NCI-H82 treated with DMSO at 0.1 percent for 48 hours (cell line): ENCODE measurements at regions not wholly inside any gene's neighbourhood (a gene's known extent, or its start where the extent isn't known, plus 50 kb on each side); places are given as distances from the start of the nearest gene placed in this dataset.

Source experiments
- DNase-seq: peaks from one replicate; lab custom pipeline; 2025; ENCODE audit not compliant: unreplicated experiment; lab: John Stamatoyannopoulos, UW

DNA sequence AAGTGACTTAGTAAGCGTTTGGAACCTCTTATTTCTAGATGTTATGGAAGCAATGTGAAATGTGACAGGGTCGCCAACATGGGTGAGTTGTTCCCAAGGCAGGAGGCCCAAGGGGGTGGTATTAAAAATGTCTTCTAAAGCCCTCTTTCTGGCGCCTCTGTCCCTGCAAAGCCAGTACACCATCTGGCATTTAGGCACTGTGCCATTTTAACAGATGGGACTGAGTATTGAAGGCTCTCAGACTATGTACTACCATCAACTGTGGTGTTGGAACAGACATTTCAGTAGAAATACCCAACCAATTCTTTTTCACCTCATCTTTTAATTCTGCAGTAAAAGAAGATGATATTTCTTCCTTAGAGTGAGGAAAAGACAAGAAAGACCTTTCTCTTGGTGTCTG is 384.5 kb upstream of the MMADHC start:
- peak; percentile 89 for DNase-seq

DNA sequence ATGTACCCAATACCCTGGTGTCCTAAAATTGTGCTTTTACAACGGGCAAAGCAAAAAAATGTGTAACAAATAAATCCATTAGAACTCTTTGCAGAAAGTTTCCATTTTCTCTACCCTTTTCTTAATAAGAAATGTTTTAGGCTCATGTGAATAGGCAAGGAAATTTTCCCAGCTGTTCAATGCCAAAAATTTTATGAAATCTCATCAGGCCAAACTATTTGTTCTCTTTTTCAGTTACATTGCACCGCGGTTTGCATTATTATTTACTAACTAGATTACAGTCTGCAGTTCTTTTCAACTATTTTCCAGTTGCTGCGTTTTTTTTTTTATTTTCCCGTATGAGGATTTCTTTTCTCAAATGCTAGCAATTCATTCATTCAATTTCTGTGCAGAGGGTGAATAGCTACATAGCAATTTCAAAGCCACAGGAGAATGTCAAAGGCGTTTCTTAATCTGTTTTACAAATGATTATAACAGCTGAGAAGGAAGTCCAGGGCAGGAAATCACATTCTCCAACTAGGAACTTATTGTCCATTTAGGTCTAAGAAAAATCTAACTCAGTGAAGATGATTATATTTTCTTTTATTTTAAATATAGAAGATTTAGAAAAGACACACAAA is 367.5 kb upstream of the MMADHC start:
- no peak for DNase-seq

DNA sequence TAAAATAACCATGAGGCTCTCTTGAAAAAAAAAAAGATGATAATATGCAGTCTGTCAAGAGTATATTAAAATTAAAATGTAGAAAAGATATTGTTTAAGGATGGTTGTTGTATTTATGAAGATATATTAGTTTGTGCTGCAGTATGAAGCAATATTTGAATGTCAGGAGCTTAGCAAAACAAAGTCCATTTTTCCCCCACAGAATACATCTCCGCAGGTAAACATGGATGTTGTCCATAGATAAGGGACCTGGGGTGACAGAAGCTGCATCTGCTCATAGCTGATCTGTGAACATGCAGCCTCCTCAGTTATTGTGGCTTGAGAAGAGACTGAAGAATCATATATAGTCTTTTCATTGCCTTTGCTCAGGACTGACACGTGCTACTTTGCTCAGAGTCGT is 366.1 kb upstream of the MMADHC start:
- DNase-seq: no peak

DNA sequence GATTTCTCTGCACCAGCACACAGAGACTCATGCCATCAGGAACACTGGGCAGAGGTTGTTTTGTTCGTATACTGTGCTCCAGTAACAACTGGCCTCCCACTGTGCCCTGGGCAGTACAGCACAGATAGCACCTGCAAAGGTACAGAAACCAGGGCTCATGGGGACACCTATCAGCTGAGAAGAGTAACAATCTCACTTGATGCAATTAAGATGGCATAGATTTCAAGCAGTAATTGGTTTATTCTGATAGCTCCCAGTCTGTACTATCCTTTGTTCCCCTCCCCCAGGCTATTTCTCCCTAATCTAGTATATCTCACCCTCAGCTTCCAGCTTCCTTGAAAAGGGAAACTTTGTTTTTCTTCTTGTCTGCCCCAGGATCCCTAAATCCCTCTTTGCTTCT is 343.9 kb upstream of the MMADHC start:
- peak; percentile 87 for DNase-seq

DNA sequence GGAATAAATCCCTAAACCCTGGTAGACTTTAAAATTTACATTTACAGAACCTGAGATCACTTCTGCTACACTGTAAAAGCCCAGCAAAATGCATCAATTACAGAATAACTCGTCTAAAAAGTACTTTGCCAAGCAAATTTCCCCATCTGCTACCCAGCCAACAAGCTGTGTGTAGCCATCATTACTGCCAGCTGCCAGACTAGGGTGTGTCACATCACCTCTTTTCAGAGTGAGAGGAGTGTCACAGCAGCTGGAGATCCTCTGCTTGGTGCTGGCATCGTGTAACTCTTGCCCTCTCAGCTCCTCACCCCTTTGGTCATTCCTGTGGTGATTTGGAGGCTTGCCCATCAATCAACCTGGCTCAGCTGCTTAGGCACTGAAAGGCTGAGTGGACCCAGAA is 340.4 kb upstream of the MMADHC start:
- DNase-seq: no peak

DNA sequence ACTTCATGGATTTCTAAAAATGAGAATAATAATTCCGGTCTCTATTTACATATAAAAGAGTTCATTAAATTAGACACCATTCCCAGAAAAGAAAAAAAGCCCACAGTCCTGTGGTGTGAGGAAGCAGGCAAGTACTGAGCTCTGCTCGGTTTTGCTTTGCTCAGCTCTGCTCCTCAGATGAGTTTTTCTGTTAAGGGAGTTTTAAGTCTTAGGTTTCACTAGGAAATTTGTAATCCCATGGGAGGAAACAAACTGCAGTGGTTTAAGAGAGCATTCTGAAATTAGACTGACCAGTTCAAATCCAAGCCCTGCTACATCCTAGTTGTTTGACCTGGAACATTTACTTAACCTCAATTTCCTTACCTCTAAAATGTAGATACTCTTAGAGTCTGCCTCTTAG is 338.6 kb upstream of the MMADHC start:
- no peak for DNase-seq

DNA sequence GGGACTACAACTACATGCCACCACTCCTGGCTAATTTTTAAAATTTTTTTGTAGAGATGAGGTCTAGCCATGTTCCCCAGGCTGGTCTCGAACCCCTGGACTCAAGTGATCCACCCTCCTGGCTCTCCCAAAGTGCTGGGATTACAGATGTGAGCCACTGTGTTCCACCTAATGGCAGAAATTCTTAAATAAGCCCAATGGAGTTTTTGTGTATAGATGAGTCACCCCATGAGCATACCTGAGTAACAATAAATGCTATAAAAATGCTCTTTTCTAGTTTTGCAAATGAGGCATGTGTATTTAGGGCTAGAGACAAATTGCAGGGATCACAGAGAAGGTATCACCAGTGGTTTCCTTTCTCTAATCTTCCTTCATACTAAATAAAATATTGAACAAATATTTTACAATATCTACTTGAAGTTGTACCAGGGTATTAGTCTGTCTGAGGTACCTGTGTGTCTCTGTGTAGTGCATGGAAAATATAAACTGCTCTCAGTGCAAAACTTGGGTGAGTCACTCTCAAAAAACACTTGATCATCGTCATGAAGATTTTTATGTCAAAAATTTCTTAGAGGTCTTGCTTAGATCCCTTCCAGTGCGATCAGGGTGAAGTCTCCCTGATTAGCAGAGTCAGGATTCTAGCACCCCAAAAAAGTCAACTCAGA is 337.1 kb upstream of the MMADHC start:
- no peak for DNase-seq

DNA sequence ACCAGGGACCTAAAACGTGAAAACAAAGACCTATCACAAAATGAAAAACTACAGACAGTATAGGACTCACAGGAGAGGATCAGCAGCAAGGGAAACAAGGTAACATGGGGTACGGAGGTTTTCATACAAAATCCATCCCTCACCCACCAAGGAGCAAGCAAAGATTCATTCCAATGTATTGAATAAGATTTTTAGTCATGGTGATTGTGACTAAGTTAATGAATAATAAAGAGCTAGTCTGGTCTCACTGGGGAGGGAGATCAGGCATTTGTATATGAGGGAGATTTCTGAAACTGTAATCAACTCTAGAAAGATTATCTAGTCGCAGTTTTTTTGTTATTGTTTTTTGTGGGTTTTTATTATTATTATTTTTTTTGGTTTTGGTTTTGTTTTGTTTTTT is 336.5 kb upstream of the MMADHC start:
- DNase-seq: no peak

DNA sequence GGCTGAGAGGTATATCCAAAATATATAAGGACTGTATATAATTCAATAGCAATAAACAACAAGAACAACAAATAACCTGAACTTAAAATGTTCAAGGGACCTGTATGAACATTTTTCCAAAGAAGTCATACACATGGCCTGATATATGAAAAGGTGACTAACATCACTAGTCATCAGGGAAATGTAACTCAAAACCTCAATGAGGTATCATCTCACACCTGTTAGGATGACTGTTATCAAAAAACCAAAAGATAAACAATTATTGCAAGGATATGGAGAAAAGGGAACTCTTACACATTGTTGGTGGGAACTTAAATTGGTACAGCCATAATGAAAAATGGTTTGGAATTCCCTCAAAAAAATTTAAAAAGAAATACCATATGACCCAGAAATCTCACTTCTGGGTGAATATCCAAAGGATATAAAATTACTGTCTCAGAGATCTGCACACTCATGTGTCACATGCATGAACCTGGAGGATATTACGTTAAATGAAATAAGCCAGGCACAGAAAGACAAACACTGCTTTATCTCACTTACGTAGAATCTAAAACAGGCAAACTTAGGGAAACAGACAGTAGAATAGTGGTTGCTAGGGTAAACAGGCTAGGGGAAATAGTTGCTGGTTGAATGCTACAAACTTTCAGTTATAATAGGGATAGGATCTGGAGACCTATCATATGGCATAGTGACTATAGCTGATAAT is 334.5 kb upstream of the MMADHC start:
- no peak for DNase-seq

DNA sequence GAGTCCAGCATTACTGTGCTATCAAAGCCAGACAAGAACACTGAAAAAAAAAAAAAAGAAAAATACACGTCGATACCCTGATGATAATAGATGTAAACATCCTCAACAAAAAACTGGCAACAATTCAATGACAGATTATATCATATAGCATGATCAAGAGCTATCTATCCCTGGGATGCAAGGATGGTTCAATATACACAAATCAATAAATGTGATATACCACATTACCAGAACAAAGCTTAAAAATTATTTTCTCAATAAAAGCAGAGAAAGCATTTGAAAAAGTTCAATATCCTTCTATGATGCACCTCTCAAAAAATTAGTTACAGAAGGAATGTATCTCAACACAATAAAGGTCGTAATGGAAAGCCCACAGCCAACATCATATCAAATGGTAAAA is 332.8 kb upstream of the MMADHC start:
- DNase-seq: no peak

DNA sequence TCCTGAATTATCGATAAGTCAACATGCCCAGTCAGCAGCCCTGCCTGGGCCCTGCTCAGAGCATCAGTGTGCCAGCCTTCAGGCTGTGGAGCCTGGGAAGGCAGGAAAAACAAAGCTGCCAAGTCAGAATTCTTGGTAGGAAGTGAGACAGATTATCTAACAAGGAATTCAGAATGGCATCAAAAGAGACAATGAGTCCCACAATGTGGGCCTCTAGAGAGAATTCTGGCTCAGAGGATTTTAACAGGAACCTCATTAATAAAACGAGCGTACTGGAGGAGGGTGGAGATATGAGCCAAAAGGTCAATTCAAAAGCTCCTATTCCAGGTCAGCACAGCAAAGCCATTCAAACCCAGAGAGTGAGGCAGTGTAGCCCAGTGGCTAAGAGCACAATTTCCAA is 327.6 kb upstream of the MMADHC start:
- no peak for DNase-seq

DNA sequence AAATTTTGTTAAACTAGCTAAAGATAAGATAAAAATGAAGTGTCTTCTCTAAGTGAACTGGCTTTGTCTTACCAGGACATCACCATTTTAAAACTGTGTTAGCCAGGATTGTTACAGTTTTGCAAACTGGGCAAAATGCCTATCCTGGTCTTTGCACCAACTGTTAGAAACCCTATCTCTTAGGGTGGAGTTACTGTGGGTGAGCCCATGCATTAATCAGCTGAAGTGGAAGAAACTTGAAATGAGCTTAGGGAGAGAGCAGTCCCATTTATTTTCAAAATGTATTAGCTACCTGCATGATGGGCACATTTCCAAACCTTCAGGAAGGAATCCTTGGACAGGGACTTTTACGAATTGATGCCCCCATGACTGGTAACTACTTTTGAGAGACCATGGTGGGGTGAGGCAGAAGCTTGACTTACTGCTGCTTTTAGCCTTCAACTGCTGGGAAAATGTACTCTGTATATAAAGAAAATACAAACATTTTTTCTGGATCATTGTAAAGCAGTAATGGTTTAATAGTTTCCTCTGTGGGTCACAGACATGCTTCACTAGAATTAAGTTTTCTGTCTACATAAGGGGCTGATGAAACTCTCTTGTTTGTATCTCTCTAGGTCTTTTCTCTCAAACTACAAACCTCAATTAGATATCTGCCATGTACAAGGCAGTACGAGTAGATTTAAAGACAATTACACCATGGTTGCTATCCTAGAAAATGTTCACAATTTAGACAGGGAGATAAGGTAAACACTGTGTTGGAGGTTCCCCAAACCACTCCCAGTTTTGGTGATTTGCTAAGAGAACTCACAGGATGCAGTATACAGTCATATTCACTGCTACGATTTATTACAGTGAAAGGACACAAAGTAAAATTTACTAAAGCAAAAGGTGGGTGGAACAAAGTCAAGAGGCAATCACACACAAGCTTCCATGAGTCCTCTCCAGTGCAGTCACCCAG is 321.4 kb upstream of the MMADHC start:
- no peak for DNase-seq

DNA sequence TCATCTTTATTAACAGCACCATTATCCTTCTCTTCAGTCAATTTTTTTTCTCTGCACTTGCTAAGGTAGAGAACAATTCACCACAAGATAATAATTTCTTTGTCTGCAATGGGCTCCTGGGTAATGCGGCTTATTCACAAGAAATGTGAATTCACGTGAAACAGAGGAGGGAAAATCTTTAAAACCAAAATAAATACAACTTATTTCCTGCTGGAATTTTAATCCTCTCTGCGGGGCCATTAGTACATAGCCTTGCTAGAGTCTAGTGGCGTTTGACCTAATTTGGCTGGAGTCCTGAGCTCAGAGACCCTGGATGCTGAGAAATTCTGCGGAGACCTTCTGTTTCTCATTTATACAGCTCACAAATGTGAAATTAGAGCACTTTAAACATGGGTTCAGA is 319.3 kb upstream of the MMADHC start:
- DNase-seq: no peak

DNA sequence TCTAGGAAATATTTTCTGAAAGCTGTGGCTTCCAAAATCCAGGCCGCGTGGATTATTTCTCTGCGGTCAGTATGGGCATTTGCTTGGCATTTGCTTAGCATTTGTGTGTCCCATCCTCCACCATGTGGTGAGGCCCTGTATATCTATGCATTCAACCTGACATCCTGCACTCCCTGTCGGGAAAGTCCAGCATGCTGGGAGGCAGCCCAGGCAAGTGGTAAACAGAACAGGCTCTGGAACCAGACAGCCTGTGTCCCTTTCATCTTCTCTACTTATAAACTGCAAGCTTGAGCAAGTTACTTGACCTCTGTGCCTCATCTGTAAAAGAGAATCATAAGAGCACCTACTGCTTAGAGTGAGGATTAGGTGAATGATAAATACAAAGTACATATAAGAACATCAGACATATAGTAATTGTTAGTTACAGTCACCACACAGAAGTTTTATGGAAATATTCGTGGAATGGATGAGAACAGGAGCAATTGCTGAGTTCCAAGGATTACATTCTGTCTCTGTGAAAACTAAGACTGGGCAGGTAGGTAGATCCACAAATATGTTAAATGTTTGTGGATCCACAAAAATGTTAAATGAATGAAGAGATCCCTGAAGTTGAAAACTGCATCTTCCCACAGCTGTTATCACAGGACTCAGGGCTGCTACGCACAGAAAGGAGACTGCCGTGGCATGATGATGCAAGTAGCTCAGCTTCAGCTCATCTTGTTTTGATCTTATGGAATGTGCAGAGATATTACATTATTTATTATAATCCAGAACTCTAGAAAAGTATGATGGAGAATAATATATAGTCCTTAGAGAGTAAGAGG is 317.0 kb upstream of the MMADHC start:
- no peak for DNase-seq

DNA sequence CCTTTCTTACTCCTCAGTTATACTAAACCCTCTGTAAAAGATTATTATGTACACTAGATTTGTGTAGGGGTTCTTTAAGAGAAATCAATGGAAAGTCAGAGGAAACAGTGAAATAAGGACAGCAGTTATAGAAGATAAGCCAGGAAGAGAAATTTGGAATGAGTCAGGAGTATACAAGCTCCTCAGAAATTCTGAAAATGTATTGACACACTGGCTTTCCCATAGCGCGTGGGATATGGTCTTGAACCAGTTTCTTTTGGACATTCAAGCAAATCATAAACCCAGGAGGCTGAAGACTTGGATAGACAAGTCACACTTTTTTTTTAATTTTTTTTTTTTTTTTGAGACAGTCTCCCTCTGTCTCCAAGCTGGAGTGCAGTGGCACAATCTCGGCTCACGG is 316.1 kb upstream of the MMADHC start:
- DNase-seq: no peak

DNA sequence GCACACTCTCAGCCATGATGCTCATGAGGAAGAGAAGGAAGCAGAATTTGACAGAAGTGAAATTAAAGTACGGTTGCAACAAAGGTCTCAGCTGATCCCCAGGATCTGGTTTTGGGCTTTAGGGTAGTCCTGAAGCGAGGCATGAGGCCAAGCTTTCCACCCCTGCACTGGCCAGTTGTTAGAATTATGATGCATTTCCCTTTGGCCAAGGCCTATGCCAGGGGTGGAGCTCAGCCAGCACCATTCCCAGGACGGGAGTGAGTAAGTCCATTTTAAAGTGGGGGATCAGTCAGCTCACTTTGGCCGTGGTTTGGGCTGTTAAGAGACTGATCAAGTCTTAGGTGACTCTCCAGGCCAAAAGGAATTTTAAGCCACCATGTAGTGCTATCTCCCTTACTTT is 314.5 kb upstream of the MMADHC start:
- no peak for DNase-seq

DNA sequence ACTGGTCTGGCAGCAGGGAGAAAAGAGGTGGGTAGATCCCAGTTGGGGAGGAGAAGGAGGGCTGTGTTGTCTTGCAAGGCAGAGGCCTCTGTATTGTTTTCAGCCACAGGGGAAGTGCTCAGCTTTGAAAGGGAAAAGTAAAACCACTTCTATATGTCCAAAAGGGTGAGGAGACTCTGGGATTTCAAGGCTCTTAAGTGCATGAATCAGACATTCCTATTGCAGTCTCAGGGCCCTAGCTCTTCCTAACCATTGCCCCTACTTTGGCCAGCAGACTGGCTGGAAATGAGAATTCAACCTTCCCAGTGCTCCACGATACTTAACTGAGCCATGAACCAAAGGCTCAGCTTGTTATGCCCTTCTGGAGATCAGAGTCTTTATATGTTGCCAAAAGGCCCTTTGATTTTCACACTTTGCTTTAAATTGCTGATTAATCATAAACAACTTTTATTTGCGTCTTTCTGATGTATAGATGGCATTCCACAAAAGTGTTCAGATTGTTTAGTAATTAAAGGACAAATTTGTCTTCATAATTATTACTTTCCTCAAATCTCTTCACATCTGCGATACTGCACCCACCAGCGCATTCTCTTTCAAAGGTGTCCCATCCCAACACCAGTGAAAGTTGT is 313.8 kb upstream of the MMADHC start:
- DNase-seq: no peak

DNA sequence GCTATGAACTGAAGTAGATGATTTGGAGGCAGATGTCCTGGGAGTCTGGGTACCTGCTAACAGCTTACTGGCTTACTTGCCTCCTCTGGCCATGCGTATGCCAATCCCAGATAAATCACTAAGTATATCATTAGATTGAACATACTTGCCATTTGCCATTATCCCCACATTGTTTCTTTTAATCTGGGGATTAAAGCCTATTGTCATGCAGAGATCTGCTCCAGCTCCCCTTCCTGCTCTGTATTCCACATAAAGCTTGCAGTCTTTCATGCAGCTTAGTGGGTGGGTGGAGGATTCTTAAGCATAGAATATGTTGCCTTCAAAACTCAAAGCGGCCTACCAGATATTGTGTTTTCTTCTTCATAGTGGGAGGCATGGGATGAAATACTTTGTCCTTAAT is 311.8 kb upstream of the MMADHC start:
- DNase-seq: peak; percentile 39

DNA sequence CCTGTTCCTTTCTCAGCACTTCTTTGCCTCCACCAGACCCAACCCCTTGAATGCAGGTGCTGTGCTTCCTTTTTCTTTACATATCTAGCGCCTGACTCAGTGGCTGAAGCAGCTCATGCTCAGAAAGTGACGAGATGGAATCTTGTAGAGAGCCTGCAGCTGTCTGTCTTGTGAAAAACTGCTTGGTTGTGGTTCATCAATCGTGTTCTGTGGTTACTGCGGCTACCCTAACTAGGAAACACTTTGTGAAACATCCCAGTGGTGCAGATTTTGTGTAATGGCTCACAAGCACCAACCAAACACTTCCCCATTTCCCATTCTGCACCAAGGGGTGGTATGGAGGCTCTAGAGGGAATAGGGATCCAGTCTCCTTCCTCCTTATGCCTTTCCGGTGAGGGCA is 307.2 kb upstream of the MMADHC start:
- DNase-seq: no peak

DNA sequence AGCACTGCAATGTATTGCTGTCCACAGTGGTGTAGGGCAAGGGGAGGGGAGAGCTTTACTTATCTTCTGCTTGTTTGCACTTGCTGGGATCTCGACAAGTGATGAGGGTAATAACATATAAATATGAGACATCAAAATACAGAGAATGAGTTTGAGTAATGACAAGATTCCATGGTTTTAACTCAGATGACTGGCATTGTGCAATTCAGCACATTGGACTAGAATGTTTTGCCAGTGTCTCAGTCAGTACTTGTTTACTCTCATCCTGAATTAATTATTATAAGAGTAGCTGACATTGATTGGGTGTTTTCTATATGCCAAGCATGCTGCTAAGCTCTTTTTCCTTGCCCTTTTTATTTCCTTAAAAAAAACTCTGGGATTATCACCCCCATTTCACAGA is 306.7 kb upstream of the MMADHC start:
- DNase-seq: no peak
